HCT116 (cell line): ENCODE measurements at regions not wholly inside any gene's neighbourhood (a gene's known extent, or its start where the extent isn't known, plus 50 kb on each side); places are given as distances from the start of the nearest gene placed in this dataset.

ENCODE experiments used
- ATAC-seq: fragments of 200-7000 bp; cut with Tn5 transposase; 2 replicates; pipeline ENCODE4 v1.9.1; 2020; ENCODE audit warnings: mild to moderate bottlenecking, moderate library complexity
- BruUV-seq: library from RNA; stranded (reverse); fragments of 400-500 nt; replicated peaks from 2 replicates; lab custom pipeline; 2021; lab: Mats Ljungman, UMichigan
- CTCF ChIA-PET: fragments of 300-600 bp; sonication (Branson Sonifier 250); formaldehyde crosslinking; loops from one replicate; lab custom pipeline; 2021; ENCODE audit warnings: antibody characterized with exemption; lab: Charles Lee
- POLR2A ChIA-PET: fragments of 300-600, 350-600 bp; sonication (Branson Sonifier 250); formaldehyde crosslinking; loops from one replicate; lab custom pipeline; 2021; ENCODE audit warnings: antibody characterized with exemption; lab: Charles Lee
- RAD21 ChIA-PET, 2 experiments: fragments of 300-600 bp; sonication (Branson Sonifier 250); formaldehyde crosslinking; loops; one replicate each; lab custom pipeline; 2023; ENCODE audit warnings: low total read pairs in 2 of 2; ENCODE audit not compliant: uncharacterized antibody in 2 of 2, unreplicated experiment in 2 of 2, low non-redundant PET in 1 of 2; lab: Charles Lee
- DNase-seq: peaks from one replicate; pipeline ENCODE4 v3.0.0-alpha.2; 2010; ENCODE audit warnings: low read depth, low spot score
- H2AFZ ChIP-seq: fragments of 200-600 bp; shearing (Covaris generic), sonication (generic); 2 replicates; pipeline ENCODE4 v1.6.1; 2017; ENCODE audit warnings: low read depth, mixed run types, mixed read lengths, antibody characterized with exemption, low read length; ENCODE audit not compliant: poor library complexity, severe bottlenecking
- H3K27ac ChIP-seq: 2 replicates; pipeline ENCODE4 v1.5.1; 2012; ENCODE audit warnings: low read depth, low read length
- H3K27me3 ChIP-seq: fragments of 200-600 bp; sonication (generic); 2 replicates; pipeline ENCODE4 v1.6.1; 2016; ENCODE audit warnings: mixed run types, low read length, mixed read lengths; ENCODE audit not compliant: insufficient read depth
- H3K36me3 ChIP-seq, 2 experiments: fragments of 200-500 bp in 1 of 2; fragments of 200-600 bp in 1 of 2; sonication (Bioruptor generic) in 1 of 2; sonication (generic) in 1 of 2; 2 replicates each; pipeline versions ENCODE4 v1.5.1 to v1.6.1; 2014 to 2016; ENCODE audit warnings: low read length in 2 of 2, inconsistent platforms in 1 of 2, mixed read lengths in 1 of 2, mixed run types in 1 of 2; ENCODE audit not compliant: insufficient read depth in 2 of 2, control insufficient read depth in 1 of 2
- H3K4me1 ChIP-seq, 2 experiments: fragments of 200-600 bp in 1 of 2; sonication (generic) in 1 of 2; 2 replicates each; pipeline versions ENCODE4 v1.5.1 to v1.6.1; 2012 to 2017; ENCODE audit warnings: low read length in 2 of 2, inconsistent platforms in 1 of 2, mild to moderate bottlenecking in 1 of 2, mixed read lengths in 1 of 2, mixed run types in 1 of 2, moderate library complexity in 1 of 2; ENCODE audit not compliant: insufficient read depth in 2 of 2, control insufficient read depth in 1 of 2
- H3K4me2 ChIP-seq: fragments of 200-600 bp; sonication (generic); 2 replicates; pipeline ENCODE4 v1.6.1; 2017; ENCODE audit warnings: mixed run types, low read length, mixed read lengths
- H3K4me3 ChIP-seq, 2 experiments: fragments of 200-600 bp in 1 of 2; sonication (generic) in 1 of 2; replicated peaks in 1 of 2; 2 replicates each; pipeline ENCODE4 v1.5.1; 2011 to 2016; ENCODE audit warnings: low read length in 2 of 2, control low read depth in 1 of 2, low read depth in 1 of 2, mild to moderate bottlenecking in 1 of 2, mixed read lengths in 1 of 2, mixed run types in 1 of 2
- H3K79me2 ChIP-seq: fragments of 200-600 bp; sonication (generic); 2 replicates; pipeline ENCODE4 v1.6.1; 2017; ENCODE audit warnings: mild to moderate bottlenecking, mixed run types, low read length, moderate library complexity, mixed read lengths; ENCODE audit not compliant: insufficient read depth
- H3K9ac ChIP-seq: fragments of 200-600 bp; sonication (generic); 2 replicates; pipeline ENCODE4 v1.6.1; 2016; ENCODE audit warnings: low read length, mixed read lengths
- H3K9me2 ChIP-seq: fragments of 200-600 bp; sonication (generic), shearing (Covaris generic); 2 replicates; pipeline ENCODE4 v1.6.1; 2017; ENCODE audit warnings: mixed run types, mild to moderate bottlenecking, moderate library complexity; ENCODE audit not compliant: insufficient read depth
- H3K9me3 ChIP-seq, 2 experiments: fragments of 200-500 bp in 1 of 2; fragments of 200-600 bp in 1 of 2; sonication (Bioruptor generic) in 1 of 2; sonication (generic) in 1 of 2; 2 replicates each; pipeline ENCODE4 v1.6.1; 2014 to 2017; ENCODE audit warnings: low read length in 2 of 2, mixed read lengths in 2 of 2, inconsistent platforms in 1 of 2, low read depth in 1 of 2, mild to moderate bottlenecking in 1 of 2, mixed run types in 1 of 2, moderate library complexity in 1 of 2; ENCODE audit not compliant: control insufficient read depth in 1 of 2, insufficient read depth in 1 of 2
- H4K20me1 ChIP-seq: fragments of 200-600 bp; sonication (generic), shearing (Covaris generic); 2 replicates; pipeline ENCODE4 v1.6.1; 2017; ENCODE audit warnings: mixed run types, mild to moderate bottlenecking, moderate library complexity; ENCODE audit not compliant: insufficient read depth
- EGR1 ChIP-seq: IDR thresholded peaks from 2 replicates; pipeline ENCODE4 v1.6.1; 2012; ENCODE audit warnings: low read depth
- FOSL1 ChIP-seq: IDR thresholded peaks from 2 replicates; pipeline ENCODE4 v1.6.1; 2012; ENCODE audit warnings: low read depth
- POLR2A ChIP-seq: IDR thresholded peaks from 2 replicates; pipeline ENCODE4 v1.7.0; 2011; ENCODE audit warnings: borderline replicate concordance; ENCODE audit not compliant: insufficient read depth, insufficient read length; ENCODE audit errors: extremely low read depth
- RAD21 ChIP-seq: IDR thresholded peaks from 2 replicates; pipeline ENCODE4 v1.6.1; 2012; ENCODE audit warnings: low read depth, mild to moderate bottlenecking
- SP1 ChIP-seq: IDR thresholded peaks from 2 replicates; pipeline ENCODE4 v1.6.1; 2012; ENCODE audit warnings: low read depth
- intact Hi-C: fragments of 100-400 bp; cut with micrococcal nuclease; formaldehyde crosslinking; loops from 2 replicates; pipeline ENCODE4 v1.10.0; 2022
- TF ChIP-seq, protein P1 (sequence below), 3 experiments: fragments of 200-600 bp in 1 of 3; sonication (generic) in 1 of 3; IDR thresholded peaks in 2 of 3; conservative IDR thresholded peaks in 1 of 3; 2 replicates each; pipeline ENCODE4 v1.5.1; 2012 to 2017; ENCODE audit warnings: low read depth in 2 of 3, low read length in 2 of 3, antibody characterized with exemption in 1 of 3, borderline replicate concordance in 1 of 3, control low read depth in 1 of 3, mild to moderate bottlenecking in 1 of 3, mixed read lengths in 1 of 3, mixed run types in 1 of 3, moderate library complexity in 1 of 3; ENCODE audit not compliant: insufficient read depth in 1 of 3
- TF ChIP-seq, protein P2 (sequence below): IDR thresholded peaks from 2 replicates; pipeline ENCODE4 v1.6.1; 2012
- TF ChIP-seq, protein P3 (sequence below): IDR thresholded peaks from 2 replicates; pipeline ENCODE4 v1.6.1; 2012

DNA sequence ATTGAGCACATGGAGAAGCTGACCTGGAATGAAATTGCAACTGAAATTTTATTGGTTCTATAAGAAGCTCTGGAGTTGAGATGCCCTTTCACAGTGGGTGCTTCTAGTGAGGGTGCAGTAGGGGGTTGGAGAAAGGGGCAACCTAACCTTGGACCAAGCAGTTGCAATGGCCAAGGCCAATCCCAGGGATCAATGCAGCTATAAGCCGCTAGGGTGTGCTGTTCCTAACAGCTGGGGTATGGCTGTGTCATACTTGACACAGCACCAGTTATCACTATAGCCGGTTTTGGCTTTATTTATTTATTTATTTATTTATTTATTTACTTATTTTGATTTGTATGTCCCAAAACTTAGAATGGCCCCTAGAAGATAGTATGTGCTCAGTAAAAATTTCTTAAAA, 505.9 kb downstream of the FLRT2 start:
- H3K4me1 ChIP-seq: no peaks in the 10 kb centered on the region
- H3K4me2 ChIP-seq: no peak overlapping the region
- intact Hi-C loops: no loop called here
- POLR2A ChIA-PET: no interaction called here
- CTCF ChIA-PET: no interaction called here
- H2AFZ ChIP-seq: no peak overlapping the region
- TF ChIP-seq, protein P1, sequence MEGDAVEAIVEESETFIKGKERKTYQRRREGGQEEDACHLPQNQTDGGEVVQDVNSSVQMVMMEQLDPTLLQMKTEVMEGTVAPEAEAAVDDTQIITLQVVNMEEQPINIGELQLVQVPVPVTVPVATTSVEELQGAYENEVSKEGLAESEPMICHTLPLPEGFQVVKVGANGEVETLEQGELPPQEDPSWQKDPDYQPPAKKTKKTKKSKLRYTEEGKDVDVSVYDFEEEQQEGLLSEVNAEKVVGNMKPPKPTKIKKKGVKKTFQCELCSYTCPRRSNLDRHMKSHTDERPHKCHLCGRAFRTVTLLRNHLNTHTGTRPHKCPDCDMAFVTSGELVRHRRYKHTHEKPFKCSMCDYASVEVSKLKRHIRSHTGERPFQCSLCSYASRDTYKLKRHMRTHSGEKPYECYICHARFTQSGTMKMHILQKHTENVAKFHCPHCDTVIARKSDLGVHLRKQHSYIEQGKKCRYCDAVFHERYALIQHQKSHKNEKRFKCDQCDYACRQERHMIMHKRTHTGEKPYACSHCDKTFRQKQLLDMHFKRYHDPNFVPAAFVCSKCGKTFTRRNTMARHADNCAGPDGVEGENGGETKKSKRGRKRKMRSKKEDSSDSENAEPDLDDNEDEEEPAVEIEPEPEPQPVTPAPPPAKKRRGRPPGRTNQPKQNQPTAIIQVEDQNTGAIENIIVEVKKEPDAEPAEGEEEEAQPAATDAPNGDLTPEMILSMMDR (IDR thresholded peaks at IDR 0.05 in 2 of 3, conservative IDR thresholded peaks at IDR 0.05 in 1 of 3; ENCODE audit: borderline replicate concordance in 1 of 3, insufficient read depth in 1 of 3, low read depth in 2 of 3, low read length in 2 of 3): peak in 1 of 3 experiments; percentile 38; a peak in 2 of 6 replicates
- TF ChIP-seq FOSL1: no peak
- TF ChIP-seq, all 23 proteins: peak for 1
- H3K9ac ChIP-seq: no peak overlapping the region
- no peaks in the 10 kb centered on the region for H3K79me2 ChIP-seq
- BruUV-seq: no TSS peak
- H3K9me3 ChIP-seq: peaks cover 0 to 12% of the 10 kb centered on the region in 2 experiments; a peak in 2 of 4 replicates
- ATAC-seq (peak; percentile 44; the same call in 1 of the 2 replicates), DNase-seq (no peak)
- no peaks in the 10 kb centered on the region for H4K20me1 ChIP-seq
- RAD21 ChIA-PET: no interaction called here
- H3K4me3 ChIP-seq: no peak overlapping the region
- H3K9me2 ChIP-seq: no peaks in the 10 kb centered on the region
- H3K27me3 ChIP-seq: no peaks in the 10 kb centered on the region
- no peaks in the 10 kb centered on the region for H3K36me3 ChIP-seq
- H3K27ac ChIP-seq: no peak overlapping the region

DNA sequence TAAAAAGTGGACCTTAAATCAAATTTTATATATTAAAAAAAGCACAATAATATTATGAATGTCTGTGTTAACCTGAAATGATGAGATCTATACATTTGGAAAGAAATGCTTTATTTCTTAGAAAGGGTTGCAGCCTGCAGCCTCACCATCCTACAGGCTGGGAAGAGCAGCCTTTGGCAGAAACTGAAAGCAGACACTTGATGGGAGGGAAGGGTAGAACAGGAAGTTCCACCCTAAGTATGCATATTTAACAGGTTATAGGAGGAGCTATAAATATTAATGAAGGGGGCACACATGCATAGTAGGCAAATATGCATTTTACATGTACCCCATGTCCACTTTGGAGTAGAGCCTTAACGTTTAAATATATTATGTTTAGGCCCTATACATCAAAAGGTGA, 498.0 kb downstream of the FLRT2 start:
- TF ChIP-seq SP1 (no peak), RAD21 (no peak), EGR1 (no peak), POLR2A (no peak)
- TF ChIP-seq, protein P2, sequence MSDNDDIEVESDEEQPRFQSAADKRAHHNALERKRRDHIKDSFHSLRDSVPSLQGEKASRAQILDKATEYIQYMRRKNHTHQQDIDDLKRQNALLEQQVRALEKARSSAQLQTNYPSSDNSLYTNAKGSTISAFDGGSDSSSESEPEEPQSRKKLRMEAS: no peak
- TF ChIP-seq, protein P3, sequence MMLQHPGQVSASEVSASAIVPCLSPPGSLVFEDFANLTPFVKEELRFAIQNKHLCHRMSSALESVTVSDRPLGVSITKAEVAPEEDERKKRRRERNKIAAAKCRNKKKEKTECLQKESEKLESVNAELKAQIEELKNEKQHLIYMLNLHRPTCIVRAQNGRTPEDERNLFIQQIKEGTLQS: no peak
- H3K9ac ChIP-seq: no peak overlapping the region
- H4K20me1 ChIP-seq: no peaks in the 10 kb centered on the region
- peaks cover 2 to 12% of the 10 kb centered on the region in 2 experiments; a peak in 2 of 4 replicates for H3K9me3 ChIP-seq
- intact Hi-C loops: no loop called here
- no peak for ATAC-seq
- RAD21 ChIA-PET: no interaction called here
- H3K4me2 ChIP-seq: no peak overlapping the region
- H3K27me3 ChIP-seq: no peaks in the 10 kb centered on the region
- no peaks in the 10 kb centered on the region for H3K9me2 ChIP-seq
- CTCF ChIA-PET: no interaction called here
- H3K27ac ChIP-seq: no peak overlapping the region
- DNase-seq: no peak
- POLR2A ChIA-PET: no interaction called here
- H3K4me1 ChIP-seq: no peaks in the 10 kb centered on the region
- no peaks in the 10 kb centered on the region for H3K79me2 ChIP-seq
- no peak overlapping the region for H3K4me3 ChIP-seq
- H3K36me3 ChIP-seq: no peaks in the 10 kb centered on the region
- BruUV-seq: no TSS peak
- H2AFZ ChIP-seq: no peak overlapping the region
